GM12891 (cell line): ENCODE measurements at regions not wholly inside any gene's neighbourhood (a gene's known extent, or its start where the extent isn't known, plus 50 kb on each side); places are given as distances from the start of the nearest gene placed in this dataset.

Experiments
- PAX5 ChIP-seq: IDR thresholded peaks from 2 replicates; pipeline ENCODE4 v1.6.1; 2011; ENCODE audit warnings: low read length, moderate library complexity, mild to moderate bottlenecking; ENCODE audit not compliant: insufficient read depth, severe bottlenecking
- POLR2A ChIP-seq: IDR thresholded peaks from 2 replicates; pipeline ENCODE4 v1.6.1; 2011; ENCODE audit warnings: low read depth, low read length, control low read depth
- POLR2AphosphoS5 ChIP-seq: IDR thresholded peaks from 2 replicates; pipeline ENCODE4 v1.6.1; 2011; ENCODE audit warnings: low read depth, low read length, control low read depth
- POU2F2 ChIP-seq: IDR thresholded peaks from 2 replicates; pipeline ENCODE4 v1.6.1; 2011; ENCODE audit warnings: low read depth, mild to moderate bottlenecking, control low read depth, low read length, moderate library complexity
- SPI1 ChIP-seq: IDR thresholded peaks from 2 replicates; pipeline ENCODE4 v1.6.1; 2011; ENCODE audit warnings: low read depth, low read length, control low read depth
- TAF1 ChIP-seq: IDR thresholded peaks from 2 replicates; pipeline ENCODE4 v1.6.1; 2011; ENCODE audit warnings: low read depth, low read length, control low read depth

DNA sequence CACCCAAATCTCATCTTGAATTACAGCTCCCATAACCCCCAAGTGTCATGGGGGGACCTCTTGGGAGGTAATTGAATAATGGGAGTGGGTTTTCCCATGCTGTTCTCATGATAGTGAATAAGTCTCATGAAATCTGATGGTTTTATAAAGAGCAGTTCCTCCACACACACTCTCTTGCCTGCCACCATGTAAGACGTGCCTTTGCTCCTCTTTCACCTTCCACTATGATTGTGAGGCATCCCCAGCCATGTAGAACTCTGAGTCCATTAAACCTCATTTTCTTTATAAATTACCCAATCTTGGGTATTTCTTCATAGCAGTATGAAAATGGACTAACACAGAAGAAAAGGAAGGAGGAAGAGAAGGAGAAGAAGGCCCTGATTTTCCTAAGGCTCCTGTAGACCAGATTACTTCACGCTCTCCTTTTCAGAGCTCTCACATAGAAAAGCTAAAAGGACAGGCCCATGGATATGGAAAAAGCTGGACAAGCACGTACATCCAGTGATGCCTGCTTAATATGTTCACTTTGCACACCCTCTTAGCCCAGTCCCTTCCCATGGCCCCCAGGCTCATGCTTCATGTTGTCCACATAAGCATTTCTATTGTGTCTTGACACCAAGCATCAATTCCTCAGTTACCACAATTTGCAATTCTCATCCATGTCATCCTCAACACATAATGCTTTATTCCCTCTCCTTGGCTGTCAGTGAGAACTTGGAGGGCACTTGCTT lies 354.8 kb downstream of the CD83 start:
- TF ChIP-seq POLR2A (no peak), POLR2AphosphoS5 (no peak), TAF1 (no peak), POU2F2 (no peak), SPI1 (no peak), PAX5 (no peak)
